ENCODE measurements at regions not wholly inside any gene's neighbourhood (a gene's known extent, or its start where the extent isn't known, plus 50 kb on each side); places are given as distances from the start of the nearest gene placed in this dataset.
"Not testable (repeated sequence)": the region's sequence is repeated elsewhere in the genome, so short reads cannot be mapped to it uniquely, and the experiment has no call there.

DNA sequence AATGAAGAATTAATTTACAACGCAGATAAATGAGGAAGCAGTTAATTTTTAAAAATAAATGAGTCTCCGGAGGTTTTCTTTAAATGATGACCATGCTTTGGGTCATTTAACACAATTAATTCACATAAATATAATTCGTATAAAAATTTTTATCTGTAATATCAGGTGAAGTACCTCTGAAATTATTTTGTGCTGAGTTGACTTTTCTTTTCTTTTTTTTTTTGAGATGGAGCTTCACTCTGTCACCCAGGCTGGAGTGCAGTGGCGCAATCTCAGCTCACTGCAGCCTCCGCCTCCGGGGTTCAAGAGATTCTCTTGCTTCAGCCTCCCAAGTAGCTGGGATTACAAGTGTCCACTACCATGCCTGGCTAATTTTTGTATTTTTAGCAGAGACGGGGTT is 512.2 kb upstream of the TBL1XR1 start:
- WGBS (ENCODE audit: low lambda C conversion rate) = 70% methylated on average over 7 of the region's 7 CpGs
- H3K4me1 ChIP-seq (ENCODE audit: insufficient read depth, low read length); H3K27me3 ChIP-seq (ENCODE audit: control insufficient read depth in 1 of 2, insufficient read depth in 2 of 2, low read length in 2 of 2); POLR2A ChIA-PET; FAIRE-seq; H3K4me3 ChIP-seq (replicated peaks in 1 of 3; ENCODE audit: insufficient read depth in 1 of 3, low read depth in 2 of 3, low read length in 3 of 3); H3K27ac ChIP-seq (ENCODE audit: extremely low read length, insufficient read depth, low read length); H4K20me1 ChIP-seq (ENCODE audit: insufficient read depth, low read length); H3K9ac ChIP-seq (ENCODE audit: insufficient read depth, low read depth, low read length); H3K9me3 ChIP-seq (ENCODE audit: low read length); H3K36me3 ChIP-seq (replicated peaks in 1 of 2; ENCODE audit: control insufficient read depth in 1 of 2, insufficient read depth in 2 of 2, low read length in 2 of 2); DNase-seq (ENCODE audit: low spot score); H3K79me2 ChIP-seq (ENCODE audit: insufficient read depth, low read length); CTCF ChIA-PET (ENCODE audit: low intra/inter-chr PET ratio, low total read pairs); in situ Hi-C loops (cut with HindIII; ENCODE audit: extremely low pct_ligation_motif_present, low pct_unique_long_range_greater_than_20kb); intact Hi-C loops (cut with micrococcal nuclease; ENCODE audit: unreplicated experiment); ATAC-seq; H2AFZ ChIP-seq (ENCODE audit: low read length); H3K4me2 ChIP-seq (ENCODE audit: low read depth, low read length); BruUV-seq (replicated peaks): not testable (repeated sequence)
- TF ChIP-seq MAFK (conservative IDR thresholded peaks at IDR 0.05 in 1 of 2, IDR thresholded peaks at IDR 0.05 in 1 of 2; ENCODE audit: low read length in 2 of 2) (peak in 1 of 2 experiments; percentile 45; a peak in 2 of 4 replicates), MAFF (IDR thresholded peaks at IDR 0.05; ENCODE audit: low read depth, low read length) (0 out of 2 replicates have a peak, but pooled peaks have one; percentile 27)

DNA sequence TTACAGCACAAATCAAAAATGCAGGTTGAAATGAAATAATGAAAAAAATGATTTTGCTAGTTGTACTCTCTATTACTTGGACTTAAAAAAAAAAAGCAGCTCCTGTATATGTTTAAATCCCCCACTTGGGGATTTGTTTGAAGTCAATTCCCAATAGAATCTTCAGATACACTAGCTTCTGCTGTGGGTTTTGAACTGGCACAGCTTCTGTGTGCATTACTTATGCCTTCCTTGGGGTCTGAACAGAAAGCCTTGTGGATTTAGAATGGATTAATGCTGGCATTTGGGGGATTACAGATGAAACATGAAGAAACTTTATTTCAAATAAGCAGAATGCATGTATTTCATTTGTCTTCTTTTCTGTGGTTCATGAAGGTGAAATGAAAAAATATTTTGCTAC is 513.2 kb upstream of the TBL1XR1 start:
- Histone ChIP-seq H3K4me3 (replicated peaks in 1 of 3; ENCODE audit: insufficient read depth in 1 of 3, low read depth in 2 of 3, low read length in 3 of 3) (no peak overlapping the region), H3K9me3 (ENCODE audit: low read length) (no peaks in the 10 kb centered on the region), H3K27me3 (ENCODE audit: control insufficient read depth in 1 of 2, insufficient read depth in 2 of 2, low read length in 2 of 2) (no peaks in the 10 kb centered on the region), H3K36me3 (replicated peaks in 1 of 2; ENCODE audit: control insufficient read depth in 1 of 2, insufficient read depth in 2 of 2, low read length in 2 of 2) (no peaks in the 10 kb centered on the region), H3K9ac (ENCODE audit: insufficient read depth, low read depth, low read length) (no peak overlapping the region), H3K27ac (ENCODE audit: extremely low read length, insufficient read depth, low read length) (no peak overlapping the region), H3K79me2 (ENCODE audit: insufficient read depth, low read length) (no peaks in the 10 kb centered on the region), H2AFZ (ENCODE audit: low read length) (no peak overlapping the region), H3K4me2 (ENCODE audit: low read depth, low read length) (no peak overlapping the region), H4K20me1 (ENCODE audit: insufficient read depth, low read length) (no peaks in the 10 kb centered on the region), H3K4me1 (ENCODE audit: insufficient read depth, low read length) (no peaks in the 10 kb centered on the region)
- ChIA-PET POLR2A (no interaction called here), CTCF (ENCODE audit: low intra/inter-chr PET ratio, low total read pairs) (no interaction called here)
- intact Hi-C loops (cut with micrococcal nuclease; ENCODE audit: unreplicated experiment) (no loop called here), in situ Hi-C loops (cut with HindIII; ENCODE audit: extremely low pct_ligation_motif_present, low pct_unique_long_range_greater_than_20kb) (no loop called here)
- no peak for TF ChIP-seq ZC3H4 (CRISPR knock-in tag; IDR thresholded peaks at IDR 0.05; ENCODE audit: borderline replicate concordance)
- TF ChIP-seq CBX1 (IDR thresholded peaks at IDR 0.05; ENCODE audit: low read depth) = no peak
- TF ChIP-seq LBX2 (CRISPR knock-in tag; IDR thresholded peaks at IDR 0.05; ENCODE audit: borderline replicate concordance) = no peak
- no peak for TF ChIP-seq NCOA2 (CRISPR knock-in tag; IDR thresholded peaks at IDR 0.05)
- TF ChIP-seq EEA1 (CRISPR knock-in tag; IDR thresholded peaks at IDR 0.05; ENCODE audit: borderline replicate concordance) = no peak
- TF ChIP-seq NFYC (CRISPR knock-in tag; IDR thresholded peaks at IDR 0.05) = no peak
- TF ChIP-seq ZNF619 (CRISPR knock-in tag; IDR thresholded peaks at IDR 0.05) = no peak
- no peak for TF ChIP-seq ZNF558 (CRISPR knock-in tag; IDR thresholded peaks at IDR 0.05; ENCODE audit: borderline replicate concordance)
- no peak for TF ChIP-seq MATR3 (CRISPR knock-in tag; IDR thresholded peaks at IDR 0.05)
- DNase-seq (ENCODE audit: low spot score) (no peak), ATAC-seq (no peak), FAIRE-seq (no peak)
- BruUV-seq (replicated peaks) = no TSS peak
